ENCODE measurements at regions not wholly inside any gene's neighbourhood (a gene's known extent, or its start where the extent isn't known, plus 50 kb on each side); places are given as distances from the start of the nearest gene placed in this dataset.
"Not testable (repeated sequence)": the region's sequence is repeated elsewhere in the genome, so short reads cannot be mapped to it uniquely, and the experiment has no call there.

- DNase-seq (ENCODE audit: low read depth): no peak
Observed at GRCh38 chr5:91315701-91316100, 67.4 kb downstream of the ARRDC3 start.

GRCh38 chr5:91313757-91314673, 69.1 kb downstream of the ARRDC3 start:
- no peak overlapping the region for H3K4me3 ChIP-seq (ENCODE audit: low read depth, low read length)
- peak; percentile 96 for DNase-seq (ENCODE audit: low read depth)
- TF ChIP-seq CTCF (IDR thresholded peaks at IDR 0.05; ENCODE audit: insufficient read depth, low read depth, low read length): no peak

More at GRCh38 chr5:91315701-91316100, 67.4 kb downstream of the ARRDC3 start:
- H3K4me3 ChIP-seq (ENCODE audit: low read depth, low read length): no peak overlapping the region
- TF ChIP-seq CTCF (IDR thresholded peaks at IDR 0.05; ENCODE audit: insufficient read depth, low read depth, low read length): no peak

GRCh38 chr5:91312698-91313097, 70.4 kb downstream of the ARRDC3 start:
- no peak overlapping the region for H3K4me3 ChIP-seq (ENCODE audit: low read depth, low read length)
- TF ChIP-seq CTCF (IDR thresholded peaks at IDR 0.05; ENCODE audit: insufficient read depth, low read depth, low read length): no peak
- no peak for DNase-seq (ENCODE audit: low read depth)

- peak; percentile 13 for TF ChIP-seq CTCF (IDR thresholded peaks at IDR 0.05; ENCODE audit: insufficient read depth, low read depth, low read length)
- DNase-seq (ENCODE audit: low read depth): peak; percentile 99
- peak overlapping the region; percentile 7 for H3K4me3 ChIP-seq (ENCODE audit: low read depth, low read length)
Observed at GRCh38 chr5:91311697-91312501, 71.2 kb downstream of the ARRDC3 start.

- no peak for TF ChIP-seq CTCF (IDR thresholded peaks at IDR 0.05; ENCODE audit: insufficient read depth, low read depth, low read length)
- no peak overlapping the region for H3K4me3 ChIP-seq (ENCODE audit: low read depth, low read length)
- no peak for DNase-seq (ENCODE audit: low read depth)
Observed at GRCh38 chr5:91311168-91311696, 71.9 kb downstream of the ARRDC3 start.

- H3K4me3 ChIP-seq (ENCODE audit: low read depth, low read length); DNase-seq (ENCODE audit: low read depth): not testable (repeated sequence)
Observed at GRCh38 chr5:91308157-91308556, 75.0 kb downstream of the ARRDC3 start.

GRCh38 chr5:91307048-91307447, 76.1 kb downstream of the ARRDC3 start:
- peak; percentile 86 for DNase-seq (ENCODE audit: low read depth)
- H3K4me3 ChIP-seq (ENCODE audit: low read depth, low read length): no peak overlapping the region
- no peak for TF ChIP-seq CTCF (IDR thresholded peaks at IDR 0.05; ENCODE audit: insufficient read depth, low read depth, low read length)
